Thymus (tissue), 11 donors: ENCODE measurements at regions not wholly inside any gene's neighbourhood (a gene's known extent, or its start where the extent isn't known, plus 50 kb on each side); places are given as distances from the start of the nearest gene placed in this dataset.

ENCODE experiments used
- DNase-seq, 9 donors: peaks; one replicate each; pipeline ENCODE4 v3.0.0-alpha.2; 2013; ENCODE audit warnings: low spot score in 9 of 9, low read depth in 6 of 9, missing footprints in 1 of 9
- H3K27ac ChIP-seq, 2 donors: one replicate each; pipeline ENCODE4 v1.5.1; 2013; ENCODE audit warnings: control low read depth in 1 of 2, low read depth in 1 of 2, low read length in 1 of 2, mild to moderate bottlenecking in 1 of 2, moderate library complexity in 1 of 2
- H3K27me3 ChIP-seq, 2 donors: one replicate each; pipeline ENCODE4 v1.5.1; 2013; ENCODE audit warnings: low read length in 1 of 2; ENCODE audit not compliant: control insufficient read depth in 2 of 2, insufficient read depth in 1 of 2
- H3K36me3 ChIP-seq, 2 donors: one replicate each; pipeline ENCODE4 v1.5.1; 2013; ENCODE audit warnings: low read length in 1 of 2, mild to moderate bottlenecking in 1 of 2, moderate library complexity in 1 of 2; ENCODE audit not compliant: control insufficient read depth in 2 of 2, insufficient read depth in 2 of 2
- H3K4me1 ChIP-seq, 2 donors: one replicate each; pipeline ENCODE4 v1.5.1; 2013; ENCODE audit warnings: low read length in 2 of 2; ENCODE audit not compliant: control insufficient read depth in 2 of 2, insufficient read depth in 2 of 2
- H3K4me3 ChIP-seq, 2 donors: one replicate each; pipeline ENCODE4 v1.5.1; 2013; ENCODE audit warnings: low read length in 2 of 2, control low read depth in 1 of 2, mild to moderate bottlenecking in 1 of 2
- H3K9me3 ChIP-seq, 2 donors: one replicate each; pipeline ENCODE4 v1.5.1; 2013; ENCODE audit warnings: low read length in 1 of 2, mild to moderate bottlenecking in 1 of 2; ENCODE audit not compliant: control insufficient read depth in 2 of 2, insufficient read depth in 1 of 2
- WGBS: extraction: QIAGEN DNeasy Blood & Tissue Kit; methylation state at CpG from one replicate; pipeline ENCODE4 v1.1.7; 2013; 5-methylcytosine and 5-hydroxymethylcytosine counted together
- donor health status: healthy.

GRCh38 chr21:32900814-32901213 is 124.9 kb upstream of the OLIG2 start:
- H3K36me3 ChIP-seq = no peaks in the 10 kb centered on the region
- H3K9me3 ChIP-seq = no peaks in the 10 kb centered on the region
- no peaks in the 10 kb centered on the region for H3K4me1 ChIP-seq
- no peak overlapping the region for H3K4me3 ChIP-seq
- no peak overlapping the region for H3K27ac ChIP-seq
- 86% methylated on average over 4 of the region's 4 CpGs for WGBS
- no peak for DNase-seq
- no peaks in the 10 kb centered on the region for H3K27me3 ChIP-seq

GRCh38 chr21:32907521-32907920 is 118.2 kb upstream of the OLIG2 start:
- H3K9me3 ChIP-seq = no peaks in the 10 kb centered on the region
- H3K4me3 ChIP-seq = no peak overlapping the region
- no peaks in the 10 kb centered on the region for H3K27me3 ChIP-seq
- no peaks in the 10 kb centered on the region for H3K4me1 ChIP-seq
- no peak overlapping the region for H3K27ac ChIP-seq
- H3K36me3 ChIP-seq = no peaks in the 10 kb centered on the region
- no peak for DNase-seq
- 96% methylated on average over 3 of the region's 3 CpGs for WGBS

- Histone ChIP-seq H3K9me3 (no peaks in the 10 kb centered on the region), H3K4me1 (no peaks in the 10 kb centered on the region), H3K36me3 (no peaks in the 10 kb centered on the region), H3K27me3 (no peaks in the 10 kb centered on the region), H3K4me3 (no peak overlapping the region), H3K27ac (no peak overlapping the region)
- WGBS = 93% methylated on average over 3 of the region's 3 CpGs
- DNase-seq = no peak
These were observed 117.2 kb upstream of the OLIG2 start for GRCh38 chr21:32908534-32908933.

- DNase-seq = no peak
- H3K36me3 ChIP-seq = no peaks in the 10 kb centered on the region
- no peaks in the 10 kb centered on the region for H3K9me3 ChIP-seq
- H3K4me1 ChIP-seq = no peaks in the 10 kb centered on the region
- no peak overlapping the region for H3K27ac ChIP-seq
- no peak overlapping the region for H3K4me3 ChIP-seq
- 93% methylated on average over 5 of the region's 5 CpGs for WGBS
- H3K27me3 ChIP-seq = no peaks in the 10 kb centered on the region
These were observed 116.3 kb upstream of the OLIG2 start for GRCh38 chr21:32909393-32909792.

- Histone ChIP-seq H3K36me3 (no peaks in the 10 kb centered on the region), H3K27ac (peak overlapping the region in 1 of 2 donors; percentile 11), H3K4me3 (no peak overlapping the region), H3K9me3 (no peaks in the 10 kb centered on the region), H3K27me3 (no peaks in the 10 kb centered on the region), H3K4me1 (peaks cover 0 to 4% of the 10 kb centered on the region in 2 donors)
- DNase-seq = peak in 4 of 9 donors; percentile 10 to 50 (median 26)
- WGBS = 8% methylated on average over 3 of the region's 3 CpGs
These were observed 111.2 kb upstream of the OLIG2 start for GRCh38 chr21:32914424-32915039.

- H3K27ac ChIP-seq = no peak overlapping the region
- no peaks in the 10 kb centered on the region for H3K36me3 ChIP-seq
- no peaks in the 10 kb centered on the region for H3K27me3 ChIP-seq
- H3K4me3 ChIP-seq = no peak overlapping the region
- no peak for DNase-seq
- WGBS = 74% methylated on average over 1 of the region's 1 CpG
- H3K4me1 ChIP-seq = peaks cover 0 to 4% of the 10 kb centered on the region in 2 donors
- no peaks in the 10 kb centered on the region for H3K9me3 ChIP-seq
These were observed 110.6 kb upstream of the OLIG2 start for GRCh38 chr21:32915099-32915498.

- Histone ChIP-seq H3K27me3 (no peaks in the 10 kb centered on the region), H3K4me3 (no peak overlapping the region), H3K9me3 (no peaks in the 10 kb centered on the region), H3K36me3 (no peaks in the 10 kb centered on the region), H3K4me1 (peaks cover 0 to 4% of the 10 kb centered on the region in 2 donors), H3K27ac (no peak overlapping the region)
- WGBS = 99% methylated on average over 1 of the region's 1 CpG
- no peak for DNase-seq
These were observed 109.6 kb upstream of the OLIG2 start for GRCh38 chr21:32916088-32916487.

GRCh38 chr21:32916522-32917099 is 109.1 kb upstream of the OLIG2 start:
- WGBS = 84% methylated on average over 2 of the region's 2 CpGs
- H3K36me3 ChIP-seq = no peaks in the 10 kb centered on the region

GRCh38 chr21:32917362-32918135 is 108.2 kb upstream of the OLIG2 start:
- WGBS = 90% methylated on average over 10 of the region's 10 CpGs
- Histone ChIP-seq H3K4me3 (no peak overlapping the region), H3K9me3 (no peaks in the 10 kb centered on the region), H3K4me1 (peaks cover 0 to 4% of the 10 kb centered on the region in 2 donors), H3K36me3 (no peaks in the 10 kb centered on the region), H3K27ac (no peak overlapping the region), H3K27me3 (no peaks in the 10 kb centered on the region)
- no peak for DNase-seq

More at GRCh38 chr21:32916522-32917099, 109.1 kb upstream of the OLIG2 start:
- no peaks in the 10 kb centered on the region for H3K27me3 ChIP-seq
- DNase-seq = no peak
- H3K4me3 ChIP-seq = no peak overlapping the region
- no peak overlapping the region for H3K27ac ChIP-seq
- no peaks in the 10 kb centered on the region for H3K9me3 ChIP-seq
- H3K4me1 ChIP-seq = peaks cover 0 to 4% of the 10 kb centered on the region in 2 donors
